ENCODE measurements at regions not wholly inside any gene's neighbourhood (a gene's known extent, or its start where the extent isn't known, plus 50 kb on each side); places are given as distances from the start of the nearest gene placed in this dataset.
"Not testable (repeated sequence)": the region's sequence is repeated elsewhere in the genome, so short reads cannot be mapped to it uniquely, and the experiment has no call there.

GRCh38 chr4:115456231-115456630 is 342.8 kb upstream of the NDST4 start:
- DNase-seq (ENCODE audit: low read depth): no peak

- DNase-seq (ENCODE audit: low read depth): no peak
Observed at GRCh38 chr4:115454228-115454627, 340.8 kb upstream of the NDST4 start.

- DNase-seq (ENCODE audit: low read depth): no peak
Observed at GRCh38 chr4:115453416-115453815, 340.0 kb upstream of the NDST4 start.

- DNase-seq (ENCODE audit: low read depth): not testable (repeated sequence)
Observed at GRCh38 chr4:115452229-115452628, 338.8 kb upstream of the NDST4 start.

DNA sequence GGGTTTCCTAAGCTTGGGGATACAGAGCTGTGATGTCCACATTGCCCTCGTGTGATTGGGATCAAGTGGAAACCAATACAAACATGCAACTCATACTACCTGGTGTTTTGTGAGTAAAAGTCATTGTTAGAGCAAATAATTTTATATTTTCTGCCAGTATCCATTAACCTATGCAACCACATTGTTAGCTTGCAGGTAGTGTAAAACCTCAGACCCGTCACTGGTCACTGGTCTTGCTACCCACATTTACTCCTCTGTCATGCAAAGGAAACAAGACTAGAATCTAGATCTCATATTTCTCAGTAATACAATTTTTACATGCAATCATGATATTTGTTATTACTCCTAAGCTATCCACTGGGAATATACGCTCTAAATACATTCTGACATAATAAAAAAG is 324.3 kb upstream of the NDST4 start:
- DNase-seq (ENCODE audit: low read depth): no peak

DNA sequence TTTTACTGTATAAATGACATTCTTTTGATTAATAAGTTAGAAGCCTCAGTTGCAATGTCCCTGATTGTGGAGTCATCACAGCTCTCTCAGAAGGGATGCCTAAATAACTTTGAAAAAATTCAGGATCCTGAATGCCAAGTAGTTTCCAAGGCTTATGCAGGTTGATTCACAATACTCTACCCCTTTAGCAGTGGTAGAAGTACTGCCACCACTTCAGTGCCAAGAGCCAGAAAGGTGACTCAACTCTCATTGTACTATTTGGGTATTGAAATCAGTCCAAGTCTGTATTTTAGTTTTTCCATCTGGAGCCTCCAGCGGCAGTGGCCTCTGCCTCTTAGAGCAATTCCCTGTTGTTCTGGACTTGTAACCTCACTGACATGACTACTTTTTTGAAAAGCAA is 320.1 kb upstream of the NDST4 start:
- no peak for DNase-seq (ENCODE audit: low read depth)

GRCh38 chr4:115430024-115430423 is 316.6 kb upstream of the NDST4 start:
- no peak for DNase-seq (ENCODE audit: low read depth)

- DNase-seq (ENCODE audit: low read depth): no peak
Observed at GRCh38 chr4:115428455-115428854, 315.0 kb upstream of the NDST4 start.

- no peak for DNase-seq (ENCODE audit: low read depth)
Observed at GRCh38 chr4:115424852-115425251, 311.4 kb upstream of the NDST4 start.

DNA sequence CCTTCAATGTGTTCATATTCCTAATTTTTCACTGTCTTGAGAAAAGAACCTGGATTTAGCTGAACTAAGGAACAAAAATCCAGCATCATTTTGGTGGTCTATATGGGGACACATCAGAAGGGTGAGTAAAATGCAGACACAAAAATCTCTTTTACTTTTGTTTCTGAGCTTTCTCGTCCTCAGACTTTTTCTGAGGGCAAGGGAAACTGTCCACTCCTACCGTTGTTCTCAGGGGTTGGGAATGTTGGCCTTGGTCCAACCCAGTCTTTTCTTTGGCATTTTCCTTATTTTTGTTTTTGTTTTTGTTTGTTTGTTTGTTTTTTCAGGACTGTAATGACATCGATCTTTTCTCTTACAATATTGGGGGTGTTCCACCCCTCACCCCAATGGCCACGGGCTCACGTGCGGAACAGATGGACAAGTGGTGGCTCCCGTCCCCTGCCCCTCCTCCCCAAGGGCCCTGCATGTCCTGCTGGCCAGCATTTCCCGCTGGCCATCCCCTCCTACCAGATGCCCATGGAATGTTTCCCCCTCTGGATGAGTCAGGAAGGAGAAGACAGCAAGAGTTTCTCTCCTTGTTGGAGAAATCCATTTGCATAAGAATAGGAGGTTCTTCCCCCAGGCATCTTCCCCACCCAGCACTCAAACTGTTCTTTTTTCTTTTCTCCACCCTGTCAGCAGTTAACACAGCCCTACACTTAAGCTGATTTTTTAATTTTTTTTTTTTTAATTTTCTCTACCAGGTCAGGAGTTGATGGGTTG is 305.4 kb upstream of the NDST4 start:
- no peak for DNase-seq (ENCODE audit: low read depth)

- DNase-seq (ENCODE audit: low read depth): no peak
Observed at GRCh38 chr4:115396034-115396433, 282.6 kb upstream of the NDST4 start.

DNA sequence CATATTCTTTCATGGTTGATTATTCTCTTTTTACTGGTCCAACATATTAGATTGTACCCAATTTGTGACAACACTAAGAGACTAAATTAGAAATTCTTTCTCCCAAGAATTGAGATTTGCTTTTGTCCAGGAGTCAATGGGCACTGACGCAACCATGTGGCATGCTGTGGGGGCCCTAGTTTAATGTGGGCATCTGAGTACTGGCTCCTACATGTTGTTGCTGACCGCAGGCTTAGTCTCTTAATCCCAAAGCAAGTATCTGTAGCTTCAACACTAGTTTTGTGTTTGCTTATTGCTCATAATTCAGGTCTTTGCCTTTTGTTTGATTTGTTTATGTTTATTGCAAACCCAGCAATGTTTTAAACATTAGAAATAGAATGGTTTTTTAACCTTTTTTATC is 263.4 kb upstream of the NDST4 start:
- DNase-seq (ENCODE audit: low read depth): no peak

GRCh38 chr4:115374621-115375020 is 261.2 kb upstream of the NDST4 start:
- no peak for DNase-seq (ENCODE audit: low read depth)

GRCh38 chr4:115370490-115370889 is 257.1 kb upstream of the NDST4 start:
- DNase-seq (ENCODE audit: low read depth): no peak

DNA sequence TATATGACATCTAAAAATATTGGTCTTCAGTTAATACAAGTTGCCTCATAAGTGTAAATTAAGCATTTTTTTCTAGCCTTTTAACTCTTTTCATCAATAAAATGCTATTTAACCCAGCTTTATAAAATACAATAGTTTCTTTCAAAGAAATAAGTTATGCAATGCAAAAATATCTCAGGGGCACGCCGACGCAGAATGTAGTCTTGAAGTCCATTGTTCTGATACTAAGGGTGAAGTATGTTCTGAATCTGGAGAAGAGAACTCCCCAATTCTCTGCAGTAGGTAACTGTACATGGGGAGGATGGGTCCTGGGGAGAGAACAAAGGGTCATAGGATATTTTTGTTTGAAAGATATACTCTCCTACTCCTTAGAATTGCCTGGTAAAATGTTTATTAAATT is 256.6 kb upstream of the NDST4 start:
- DNase-seq (ENCODE audit: low read depth): no peak

GRCh38 chr4:115366390-115366789 is 253.0 kb upstream of the NDST4 start:
- no peak for DNase-seq (ENCODE audit: low read depth)

GRCh38 chr4:115365185-115365584 is 251.8 kb upstream of the NDST4 start:
- no peak for DNase-seq (ENCODE audit: low read depth)

- DNase-seq (ENCODE audit: low read depth): no peak
Observed at GRCh38 chr4:115361781-115362180, 248.4 kb upstream of the NDST4 start.

- no peak for DNase-seq (ENCODE audit: low read depth)
Observed at GRCh38 chr4:115360431-115360830, 247.0 kb upstream of the NDST4 start.

DNA sequence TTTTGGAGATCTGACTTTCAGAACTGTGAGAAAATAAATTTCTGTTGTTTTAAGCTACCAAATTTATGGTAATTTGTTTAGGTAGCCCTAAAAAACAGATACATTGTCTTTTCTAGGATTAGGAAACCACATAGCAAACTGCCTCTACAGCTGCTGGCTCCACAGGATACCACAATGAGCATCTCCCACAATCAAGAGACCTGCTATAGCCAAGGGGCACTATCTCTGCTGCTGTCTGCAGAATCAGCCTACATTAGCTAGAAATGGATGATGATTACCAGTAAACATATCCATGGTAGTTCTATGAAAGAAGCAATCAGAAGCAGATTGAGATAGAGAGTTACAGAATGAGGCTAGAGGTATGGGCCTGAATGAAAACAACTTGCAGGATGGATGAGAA is 244.4 kb upstream of the NDST4 start:
- DNase-seq (ENCODE audit: low read depth): no peak

DNA sequence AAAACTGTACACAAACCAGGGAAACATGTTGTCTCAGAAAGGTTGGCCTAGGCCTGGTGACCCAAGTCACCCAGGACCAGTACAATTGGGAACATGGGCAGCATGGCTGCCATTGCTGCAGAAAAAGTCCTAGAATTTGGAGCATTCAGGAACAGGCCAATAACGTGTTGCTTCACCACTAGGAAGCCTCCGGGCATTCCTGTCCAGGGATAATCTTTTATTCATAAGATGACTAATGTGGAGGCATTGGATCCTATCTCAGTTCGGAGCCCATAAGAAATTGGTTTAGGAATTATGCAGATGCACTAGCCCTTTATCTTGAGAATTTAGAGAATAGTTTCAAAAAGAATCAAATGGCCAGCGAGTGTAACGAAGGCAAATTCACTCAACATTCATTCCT is 242.8 kb upstream of the NDST4 start:
- DNase-seq (ENCODE audit: low read depth): no peak

- DNase-seq (ENCODE audit: low read depth): no peak
Observed at GRCh38 chr4:115355329-115355728, 241.9 kb upstream of the NDST4 start.

DNA sequence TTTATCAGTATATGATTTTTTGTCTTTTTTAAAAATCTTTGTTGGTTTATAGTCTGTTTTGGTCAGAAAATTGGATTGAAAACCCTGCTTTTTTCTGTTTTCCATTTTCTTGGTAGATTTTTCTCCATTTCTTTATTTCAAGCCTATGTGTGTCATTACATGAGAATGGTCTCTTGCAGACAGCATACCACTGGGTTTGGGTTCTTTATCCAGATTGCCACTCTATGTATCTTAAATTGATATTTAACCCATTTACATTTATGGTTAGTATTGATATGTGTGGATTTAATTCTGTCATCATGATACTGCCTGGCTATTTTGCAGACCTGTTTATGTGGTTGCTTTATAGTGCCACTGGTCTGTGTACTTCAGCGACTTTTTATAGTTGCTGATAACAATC is 239.9 kb upstream of the NDST4 start:
- DNase-seq (ENCODE audit: low read depth): no peak

- DNase-seq (ENCODE audit: low read depth): no peak
Observed at GRCh38 chr4:115343171-115343570, 229.8 kb upstream of the NDST4 start.
